BJ (cell line): ENCODE measurements at regions not wholly inside any gene's neighbourhood (a gene's known extent, or its start where the extent isn't known, plus 50 kb on each side); places are given as distances from the start of the nearest gene placed in this dataset.

Source experiments
- CTCF ChIA-PET: fragments of 350-600 bp; formaldehyde crosslinking; extraction: SDS; loops from one replicate; lab custom pipeline; 2021; ENCODE audit warnings: antibody characterized with exemption, inconsistent platforms; lab: Yijun Ruan, JAX
- POLR2A ChIA-PET: fragments of 300-600 bp; sonication (Branson Sonifier 250); formaldehyde crosslinking; extraction: SDS; loops from one replicate; lab custom pipeline; 2021; ENCODE audit warnings: antibody characterized with exemption; lab: Charles Lee
- DNase-seq: peaks from one replicate; pipeline ENCODE4 v3.0.0-alpha.2; 2011; ENCODE audit warnings: low read depth
- H3K27me3 ChIP-seq: 2 replicates; pipeline ENCODE4 v1.6.0; 2011; ENCODE audit warnings: low read length; ENCODE audit not compliant: control insufficient read depth, insufficient read depth
- H3K36me3 ChIP-seq: 2 replicates; pipeline ENCODE4 v1.5.1; 2011; ENCODE audit warnings: low read length; ENCODE audit not compliant: control insufficient read depth, insufficient read depth
- H3K4me3 ChIP-seq: 2 replicates; pipeline ENCODE4 v1.5.1; 2011; ENCODE audit warnings: low read depth, mild to moderate bottlenecking, control low read depth, low read length
- CTCF ChIP-seq: IDR thresholded peaks from 2 replicates; pipeline ENCODE4 v1.5.1; 2011; ENCODE audit warnings: low read depth, mild to moderate bottlenecking, control low read depth, inconsistent platforms, low read length, moderate library complexity; ENCODE audit not compliant: insufficient read depth

DNA sequence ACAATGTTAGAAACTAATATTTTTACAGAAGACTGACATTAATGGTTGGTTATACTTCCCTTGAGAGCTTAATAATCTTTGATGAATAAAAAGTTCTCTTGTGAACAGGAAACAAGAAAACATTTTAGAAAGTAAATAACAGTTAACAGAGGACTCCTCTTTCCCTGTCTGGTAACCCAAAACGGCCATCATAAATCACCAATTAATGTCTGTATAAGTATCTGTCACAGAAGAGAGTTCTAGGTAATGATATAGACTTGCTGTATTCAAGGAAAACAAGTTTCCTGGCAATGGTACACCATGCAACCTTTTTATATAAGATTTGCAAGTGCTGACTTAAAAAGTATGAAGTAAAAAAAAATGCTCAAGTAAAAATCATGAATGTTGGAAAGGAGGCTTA is 426.7 kb downstream of the SOX2 start:
- no peak for TF ChIP-seq CTCF
- DNase-seq, result no peak
- ChIA-PET CTCF (no interaction called here), POLR2A (no interaction called here)
- Histone ChIP-seq H3K4me3 (no peak overlapping the region), H3K27me3 (no peaks in the 10 kb centered on the region), H3K36me3 (no peaks in the 10 kb centered on the region)

GRCh38 chr3:182139627-182140357 is 428.1 kb downstream of the SOX2 start:
- CTCF ChIA-PET, result interaction anchor here (1.1 kb wide), 1 partner anchor 9 kb away, joined by 3 read pairs; no protein-coding TSS in a partner anchor
- H3K36me3 ChIP-seq, result no peaks in the 10 kb centered on the region
- POLR2A ChIA-PET, result no interaction called here
- H3K27me3 ChIP-seq, result no peaks in the 10 kb centered on the region
- DNase-seq, result no peak
- no peak for TF ChIP-seq CTCF
- H3K4me3 ChIP-seq, result no peak overlapping the region

DNA sequence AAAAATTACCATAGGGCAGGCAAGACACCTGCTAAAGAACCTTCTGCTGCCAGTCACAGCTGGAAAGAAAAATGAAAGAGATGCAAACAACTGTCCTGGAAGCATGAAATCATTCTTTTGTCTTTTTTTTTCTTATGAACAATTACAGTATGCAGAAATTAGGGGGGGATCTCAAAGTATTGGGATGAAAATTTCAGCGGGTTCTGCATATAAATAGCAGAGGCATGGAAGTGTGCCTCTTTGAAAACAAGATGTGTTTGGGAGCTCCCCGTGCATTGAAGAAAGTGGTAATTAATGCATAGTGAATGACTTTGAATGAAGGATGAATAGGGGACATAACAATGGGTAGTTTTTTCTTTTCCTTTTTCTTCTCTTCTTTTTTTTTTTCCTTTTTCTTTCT is 431.2 kb downstream of the SOX2 start:
- POLR2A ChIA-PET, result no interaction called here
- no peak for TF ChIP-seq CTCF

GRCh38 chr3:182143903-182144302 is 432.2 kb downstream of the SOX2 start:
- Histone ChIP-seq H3K27me3 (no peaks in the 10 kb centered on the region), H3K4me3 (no peak overlapping the region), H3K36me3 (no peaks in the 10 kb centered on the region)
- ChIA-PET CTCF (interaction anchor here (0.7 kb wide), 1 partner anchor 353 kb away, joined by 3 read pairs; no protein-coding TSS in a partner anchor), POLR2A (no interaction called here)
- DNase-seq, result no peak
- no peak for TF ChIP-seq CTCF

More for the DNA sequence above, 431.2 kb downstream of the SOX2 start:
- CTCF ChIA-PET, result no interaction called here
- no peak overlapping the region for H3K4me3 ChIP-seq
- DNase-seq, result no peak
- no peaks in the 10 kb centered on the region for H3K27me3 ChIP-seq
- no peaks in the 10 kb centered on the region for H3K36me3 ChIP-seq

- H3K36me3 ChIP-seq, result no peaks in the 10 kb centered on the region
- ChIA-PET POLR2A (no interaction called here), CTCF (interaction anchor here (0.9 kb wide), 1 partner anchor 8 kb away, joined by 3 read pairs; no protein-coding TSS in a partner anchor)
- no peak for DNase-seq
- TF ChIP-seq CTCF, result no peak
- H3K4me3 ChIP-seq, result no peak overlapping the region
- H3K27me3 ChIP-seq, result no peaks in the 10 kb centered on the region
Observed at GRCh38 chr3:182148360-182148759, 436.6 kb downstream of the SOX2 start.
